HG02642 (cell line): ENCODE measurements at regions not wholly inside any gene's neighbourhood (a gene's known extent, or its start where the extent isn't known, plus 50 kb on each side); places are given as distances from the start of the nearest gene placed in this dataset.
A peak's percentile ranks its signal among the peaks of the same experiment; 100 is the strongest.

Experiments
- ATAC-seq: cut with Tn5 transposase; IDR thresholded peaks from one replicate; pipeline ENCODE4 v1.9.1; 2021; ENCODE audit warnings: mild to moderate bottlenecking; ENCODE audit not compliant: unreplicated experiment, poor library complexity

GRCh38 chr18:55069497-55069896 is 110.2 kb upstream of the CCDC68 start:
- ATAC-seq: peak; percentile 79

GRCh38 chr18:55064760-55065159 is 105.5 kb upstream of the CCDC68 start:
- ATAC-seq: peak; percentile 75

DNA sequence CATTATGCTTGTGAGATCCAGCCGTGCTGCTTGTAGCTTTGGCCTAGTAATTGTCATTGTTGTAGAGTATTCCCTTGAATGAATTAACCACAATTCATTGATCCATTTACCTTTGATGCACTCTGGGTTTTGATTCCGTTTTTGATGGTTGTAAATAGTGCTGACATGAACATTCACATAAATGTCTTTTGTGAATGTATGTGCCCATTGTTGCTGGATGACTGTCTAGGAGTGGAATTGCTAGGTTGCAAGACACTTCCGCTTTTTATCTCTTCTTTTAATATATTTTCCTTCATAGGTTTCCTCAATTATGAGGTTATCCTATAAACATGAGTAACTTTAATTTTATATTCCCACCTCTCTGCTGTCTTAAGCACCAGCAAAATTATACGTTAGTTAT is 104.8 kb upstream of the CCDC68 start:
- no peak for ATAC-seq

DNA sequence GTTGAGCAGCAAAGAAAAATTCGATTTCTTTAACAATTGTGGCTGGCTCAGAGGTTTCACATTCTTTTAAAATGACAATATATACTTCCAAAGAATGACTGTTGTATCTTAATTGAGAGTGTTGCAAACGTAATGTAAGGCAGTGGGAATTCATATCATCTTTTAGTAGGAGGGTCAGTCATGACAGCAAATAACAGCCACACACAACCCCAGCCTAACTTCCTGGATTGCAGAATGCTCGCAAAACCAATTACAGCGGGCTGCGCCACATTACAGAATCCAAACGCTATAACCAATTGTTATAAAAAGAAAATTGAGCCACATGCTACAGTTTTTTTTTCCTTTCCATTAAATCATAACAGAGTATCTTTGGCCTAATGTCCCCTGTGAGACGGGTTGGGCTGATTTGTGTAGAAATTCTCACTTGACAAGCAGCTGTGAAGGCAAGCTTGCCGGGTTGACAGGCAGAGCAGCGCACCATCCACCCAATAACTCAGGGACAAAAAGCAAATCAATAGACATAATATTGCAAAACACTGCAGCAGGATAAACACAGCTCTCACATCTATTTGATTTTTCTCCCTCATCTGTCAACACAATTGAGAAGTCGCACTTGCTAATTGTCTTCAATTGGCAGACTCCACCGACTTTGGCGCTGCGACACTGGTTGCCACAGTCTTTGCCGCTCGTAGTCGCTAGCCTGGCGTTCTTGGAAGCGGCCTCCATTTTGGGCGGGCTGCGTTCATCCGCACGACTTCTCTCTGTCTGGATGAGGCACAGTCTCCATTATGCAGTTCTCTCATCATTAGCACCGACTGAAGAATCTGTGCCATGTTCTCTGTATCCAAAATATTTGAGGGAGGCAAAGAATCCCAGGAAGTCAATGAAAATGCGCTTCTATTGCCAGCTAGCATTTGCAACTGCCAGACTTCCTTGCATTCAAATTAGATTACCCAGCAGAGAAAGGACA is 95.0 kb upstream of the CCDC68 start:
- ATAC-seq: no peak

DNA sequence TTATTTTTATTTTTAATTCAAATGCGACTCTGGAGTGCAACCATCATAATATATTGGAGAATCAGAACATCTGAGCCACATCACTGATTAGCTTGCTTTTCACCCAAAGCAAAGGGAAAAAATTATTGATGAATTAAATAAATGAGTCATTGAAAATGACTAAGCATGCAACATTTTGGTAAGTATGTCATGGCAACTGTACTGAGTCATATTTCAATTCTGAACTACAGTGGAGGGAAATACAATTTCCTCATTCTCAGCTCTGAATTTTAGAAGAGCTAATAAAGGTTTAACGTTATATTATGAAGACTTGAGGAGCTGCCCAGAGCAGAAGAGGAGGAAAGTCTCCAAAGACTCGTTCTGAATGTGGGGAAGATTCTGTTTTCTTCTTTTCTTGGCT is 89.6 kb upstream of the CCDC68 start:
- ATAC-seq: no peak

GRCh38 chr18:55047546-55047945 is 88.3 kb upstream of the CCDC68 start:
- no peak for ATAC-seq

DNA sequence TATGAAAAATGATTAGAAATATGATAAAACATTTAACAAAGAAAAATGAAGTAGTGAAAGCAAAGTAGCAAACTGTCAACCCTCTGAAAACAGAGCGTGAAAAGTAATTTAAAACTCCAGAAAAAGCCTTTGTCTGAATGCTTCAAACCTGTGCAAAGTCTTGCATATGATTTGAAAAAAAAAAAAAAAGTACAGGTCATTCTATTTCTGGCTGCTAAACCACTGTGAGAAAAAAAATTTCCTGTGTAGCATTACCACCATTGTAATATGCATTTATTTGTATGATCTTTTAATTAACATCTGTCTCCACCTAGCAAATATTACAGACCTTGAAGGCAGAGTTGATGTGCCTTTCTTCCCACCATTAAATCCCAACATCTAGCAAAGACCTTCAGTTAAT is 82.1 kb upstream of the CCDC68 start:
- no peak for ATAC-seq

GRCh38 chr18:55038162-55038561 is 78.9 kb upstream of the CCDC68 start:
- ATAC-seq: no peak

DNA sequence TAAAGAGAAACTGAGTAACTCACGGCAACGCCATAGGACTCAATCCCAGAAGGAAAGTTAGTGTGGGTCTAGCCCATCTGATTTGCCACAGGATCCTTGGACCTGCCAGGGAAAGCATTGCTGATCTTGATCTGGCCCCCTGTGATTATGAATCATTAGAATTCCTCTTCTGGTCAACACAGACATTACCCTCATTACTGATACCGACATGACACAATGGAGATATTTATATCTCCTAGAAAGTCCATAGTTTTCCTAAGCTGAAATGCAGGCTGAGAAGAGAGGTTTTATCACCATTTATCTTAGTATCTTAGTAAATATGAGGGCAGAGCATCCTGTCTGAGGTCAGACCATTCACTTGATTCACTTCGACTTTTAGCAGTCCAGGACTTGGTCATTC is 75.5 kb upstream of the CCDC68 start:
- no peak for ATAC-seq

DNA sequence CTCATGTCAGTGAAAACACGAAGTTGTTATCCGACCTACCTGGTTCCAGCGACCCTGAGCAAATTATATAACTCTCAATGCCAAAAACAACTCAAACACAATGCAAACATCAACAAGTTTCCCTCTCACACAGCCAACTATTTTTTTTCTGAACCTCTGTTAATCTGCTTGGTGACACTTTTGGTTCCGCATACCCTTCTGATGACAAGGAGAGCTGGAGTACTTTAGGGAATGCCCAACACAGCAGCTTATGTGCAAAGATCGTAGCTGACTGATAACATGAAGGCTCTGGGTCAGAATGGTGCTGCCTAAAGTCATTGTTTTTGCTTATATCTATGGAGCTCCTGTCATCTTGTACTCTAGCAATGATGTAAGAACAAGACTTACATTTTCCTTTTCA is 72.7 kb upstream of the CCDC68 start:
- ATAC-seq: no peak

DNA sequence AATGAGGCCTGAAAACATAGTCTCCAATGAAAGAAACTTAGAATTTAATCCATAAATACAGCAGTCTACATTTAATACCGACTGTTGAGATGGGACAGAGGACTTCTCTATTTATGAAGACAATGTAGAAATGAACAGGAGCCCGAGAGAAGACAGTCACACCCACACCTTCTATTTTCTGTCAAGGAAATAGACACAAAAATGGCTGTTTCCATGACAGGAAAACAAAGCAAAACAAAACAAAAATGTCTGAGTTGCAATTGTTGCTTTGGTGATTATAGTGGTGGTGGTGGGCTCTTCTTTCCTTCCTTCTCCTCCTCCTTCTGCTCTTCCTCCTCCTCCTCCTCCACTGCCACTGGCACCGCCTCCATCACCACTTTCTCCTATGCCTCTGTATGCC is 72.3 kb upstream of the CCDC68 start:
- no peak for ATAC-seq

DNA sequence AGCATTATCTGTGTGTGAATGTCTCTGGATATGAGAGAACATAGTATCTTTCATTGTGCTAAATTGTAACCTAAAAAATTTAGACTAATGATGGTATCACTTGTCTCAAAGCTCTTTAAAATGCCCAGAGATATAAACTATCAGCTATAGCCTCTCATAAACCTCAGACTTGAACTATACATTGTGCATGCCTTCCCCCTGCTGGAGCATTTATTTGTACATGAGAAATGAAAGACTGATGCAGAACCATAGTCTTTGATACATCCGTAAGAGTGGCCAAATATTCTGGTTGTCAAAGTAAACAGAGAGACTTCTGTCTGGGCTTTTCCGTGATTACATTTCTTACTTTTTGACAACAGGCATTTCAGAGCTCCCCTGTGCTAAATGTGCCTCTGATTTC is 71.9 kb upstream of the CCDC68 start:
- ATAC-seq: no peak

DNA sequence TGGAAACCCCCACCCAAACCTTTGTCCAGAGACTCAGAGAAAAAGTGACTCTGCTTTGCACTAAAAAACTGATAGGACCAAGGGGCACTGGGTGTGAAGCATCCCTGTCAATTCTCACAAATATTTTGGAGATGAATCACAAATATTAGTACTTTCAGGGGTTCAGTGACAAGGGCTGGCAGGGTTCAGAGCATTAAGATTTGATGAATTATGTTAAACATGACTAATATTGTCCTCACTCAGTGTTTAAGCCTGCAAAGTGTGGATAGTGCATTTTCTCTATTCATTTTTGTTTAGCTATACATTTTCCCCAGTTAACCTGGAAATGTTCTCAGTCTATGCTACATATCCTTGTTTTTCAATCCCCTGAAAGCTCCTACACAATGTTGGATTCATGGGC is 65.3 kb upstream of the CCDC68 start:
- ATAC-seq: no peak

DNA sequence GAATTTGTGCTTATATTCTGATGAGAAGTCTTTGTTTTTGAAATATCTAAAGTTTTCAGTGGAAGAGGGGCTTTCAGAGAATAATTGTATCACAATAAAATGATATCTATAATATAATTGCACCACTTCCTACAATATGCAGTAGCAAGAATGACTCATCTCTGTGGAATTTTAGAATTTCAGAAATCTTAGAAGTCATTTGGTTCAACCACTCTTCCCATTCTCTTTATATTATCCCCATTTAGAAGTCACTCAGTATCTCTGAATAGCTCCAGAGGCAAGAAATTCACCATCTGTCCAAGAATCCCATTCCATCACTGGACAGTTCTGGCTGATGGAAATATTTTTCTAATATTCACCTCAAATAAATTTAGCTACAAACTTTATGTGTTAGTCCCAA is 59.3 kb upstream of the CCDC68 start:
- ATAC-seq: no peak

DNA sequence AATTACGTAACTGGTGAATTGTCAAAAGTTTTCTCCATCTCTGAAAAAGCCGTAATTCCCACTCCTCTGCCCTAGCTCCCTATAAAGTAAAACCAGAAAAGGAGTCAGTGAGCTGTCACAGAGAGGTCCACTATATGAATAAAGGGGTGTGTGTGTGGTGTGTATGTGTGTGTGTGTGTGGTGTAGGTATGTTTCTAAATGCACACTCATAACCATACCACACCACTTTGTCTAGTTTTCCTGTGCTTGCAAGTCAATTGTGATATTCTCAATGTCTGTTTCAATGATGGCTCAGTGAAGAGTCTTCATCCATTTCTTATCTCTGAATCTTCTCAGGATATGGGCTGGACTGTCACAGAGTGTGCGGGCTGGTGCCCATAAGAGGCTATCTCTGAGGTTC is 54.8 kb upstream of the CCDC68 start:
- ATAC-seq: no peak

GRCh38 chr18:55013685-55014084 is 54.4 kb upstream of the CCDC68 start:
- ATAC-seq: no peak

- ATAC-seq: no peak
These were observed 53.8 kb upstream of the CCDC68 start for GRCh38 chr18:55013086-55013485.

DNA sequence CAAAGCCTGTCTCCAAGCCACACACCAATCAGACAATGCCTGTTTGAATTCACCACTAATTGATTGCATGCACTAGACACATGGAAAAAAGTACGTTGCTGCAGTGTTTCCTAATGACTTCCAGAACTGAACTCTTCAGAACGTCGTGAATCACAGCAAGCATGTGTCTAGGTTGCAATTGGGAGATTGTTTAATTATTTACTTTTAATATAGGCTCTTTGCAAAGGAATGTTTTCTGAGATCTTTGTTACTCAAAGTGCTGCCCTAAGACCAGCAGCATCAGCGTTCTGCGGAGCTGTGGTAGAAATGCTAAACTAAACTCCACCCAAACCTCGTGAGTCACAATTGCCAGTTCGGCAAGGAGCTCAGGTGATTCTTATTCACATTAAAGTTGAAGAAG is 52.7 kb upstream of the CCDC68 start:
- ATAC-seq: no peak
